ENCODE measurements at regions not wholly inside any gene's neighbourhood (a gene's known extent, or its start where the extent isn't known, plus 50 kb on each side); places are given as distances from the start of the nearest gene placed in this dataset.

- TF ChIP-seq CTCF (IDR thresholded peaks at IDR 0.05) (no peak), ZFX (IDR thresholded peaks at IDR 0.05; ENCODE audit: borderline replicate concordance) (no peak)
Observed at GRCh38 chr14:39880106-39880695, 448.0 kb upstream of the FBXO33 start.

Measured in 22Rv1 (cell line).